ENCODE measurements at regions not wholly inside any gene's neighbourhood (a gene's known extent, or its start where the extent isn't known, plus 50 kb on each side); places are given as distances from the start of the nearest gene placed in this dataset.

- intact Hi-C loops (cut with DNase I, micrococcal nuclease): no loop called here
- H3K9me3 ChIP-seq (ENCODE audit: control insufficient read depth in 1 of 2, insufficient read depth in 1 of 2, low read length in 2 of 2): no peaks in the 10 kb centered on the region
- POLR2A ChIA-PET: no interaction called here
- H3K27me3 ChIP-seq (ENCODE audit: control insufficient read depth in 1 of 2, insufficient read depth in 2 of 2, low read length in 2 of 2): peaks cover 0 to 7% of the 10 kb centered on the region in 2 experiments
- no peaks in the 10 kb centered on the region for H3K4me1 Mint-ChIP-seq (ENCODE audit: low read depth)
- H3K9me3 Mint-ChIP-seq: no peaks in the 10 kb centered on the region
- no peak overlapping the region for H3K4me3 Mint-ChIP-seq
- no peak overlapping the region for H3K27ac ChIP-seq (ENCODE audit: low read depth in 1 of 2, low read length in 2 of 2)
- H3K4me1 ChIP-seq (ENCODE audit: insufficient read depth, low read length): no peaks in the 10 kb centered on the region
- H3K36me3 ChIP-seq (ENCODE audit: insufficient read depth, low read length): no peaks in the 10 kb centered on the region
- no peak for TF ChIP-seq CTCF (IDR thresholded peaks at IDR 0.05)
- H3K4me3 ChIP-seq (ENCODE audit: low read length): no peak overlapping the region
- H3K27ac Mint-ChIP-seq: no peak overlapping the region
- ATAC-seq (ENCODE audit: poor library complexity) (no peak), DNase-seq (no peak)
- no peaks in the 10 kb centered on the region for H3K36me3 Mint-ChIP-seq (ENCODE audit: low read depth)
- H3K27me3 Mint-ChIP-seq: peaks cover 33% of the 10 kb centered on the region
- CTCF ChIA-PET: no interaction called here
These were observed 149.8 kb downstream of the CCDC34 start for GRCh38 chr11:27213232-27213660.

GRCh38 chr11:27212248-27212780 lies 150.7 kb downstream of the CCDC34 start:
- CTCF ChIA-PET: no interaction called here

GRCh38 chr11:27211370-27212127 lies 151.5 kb downstream of the CCDC34 start:
- no peak for TF ChIP-seq CTCF (IDR thresholded peaks at IDR 0.05)
- CTCF ChIA-PET: no interaction called here
- no peak for DNase-seq

More at GRCh38 chr11:27212248-27212780, 150.7 kb downstream of the CCDC34 start:
- Histone ChIP-seq H3K27ac (ENCODE audit: low read depth in 1 of 2, low read length in 2 of 2) (no peak overlapping the region), H3K27me3 (ENCODE audit: control insufficient read depth in 1 of 2, insufficient read depth in 2 of 2, low read length in 2 of 2) (peaks cover 0 to 7% of the 10 kb centered on the region in 2 experiments), H3K36me3 (ENCODE audit: insufficient read depth, low read length) (no peaks in the 10 kb centered on the region), H3K4me3 (ENCODE audit: low read length) (no peak overlapping the region), H3K9me3 (ENCODE audit: control insufficient read depth in 1 of 2, insufficient read depth in 1 of 2, low read length in 2 of 2) (no peaks in the 10 kb centered on the region), H3K4me1 (ENCODE audit: insufficient read depth, low read length) (no peaks in the 10 kb centered on the region)
- intact Hi-C loops (cut with DNase I, micrococcal nuclease): no loop called here
- ATAC-seq (ENCODE audit: poor library complexity) (no peak), DNase-seq (no peak)
- POLR2A ChIA-PET: no interaction called here
- Mint-ChIP-seq H3K9me3 (no peaks in the 10 kb centered on the region), H3K4me1 (ENCODE audit: low read depth) (no peaks in the 10 kb centered on the region), H3K36me3 (ENCODE audit: low read depth) (no peaks in the 10 kb centered on the region), H3K27me3 (peaks cover 32% of the 10 kb centered on the region), H3K4me3 (no peak overlapping the region), H3K27ac (no peak overlapping the region)
- TF ChIP-seq CTCF (IDR thresholded peaks at IDR 0.05): no peak

More at GRCh38 chr11:27211370-27212127, 151.5 kb downstream of the CCDC34 start:
- Histone ChIP-seq H3K27ac (ENCODE audit: low read depth in 1 of 2, low read length in 2 of 2) (no peak overlapping the region), H3K9me3 (ENCODE audit: control insufficient read depth in 1 of 2, insufficient read depth in 1 of 2, low read length in 2 of 2) (no peaks in the 10 kb centered on the region), H3K4me3 (ENCODE audit: low read length) (no peak overlapping the region), H3K4me1 (ENCODE audit: insufficient read depth, low read length) (no peaks in the 10 kb centered on the region), H3K27me3 (ENCODE audit: control insufficient read depth in 1 of 2, insufficient read depth in 2 of 2, low read length in 2 of 2) (peaks cover 0 to 7% of the 10 kb centered on the region in 2 experiments), H3K36me3 (ENCODE audit: insufficient read depth, low read length) (no peaks in the 10 kb centered on the region)
- Mint-ChIP-seq H3K27me3 (peaks cover 28% of the 10 kb centered on the region), H3K9me3 (no peaks in the 10 kb centered on the region), H3K27ac (no peak overlapping the region), H3K4me1 (ENCODE audit: low read depth) (no peaks in the 10 kb centered on the region), H3K36me3 (ENCODE audit: low read depth) (no peaks in the 10 kb centered on the region), H3K4me3 (no peak overlapping the region)
- intact Hi-C loops (cut with DNase I, micrococcal nuclease): no loop called here
- POLR2A ChIA-PET: no interaction called here
- ATAC-seq (ENCODE audit: poor library complexity): no peak
